Esophagus muscularis mucosa (tissue), 2 donors: ENCODE measurements at regions not wholly inside any gene's neighbourhood (a gene's known extent, or its start where the extent isn't known, plus 50 kb on each side); places are given as distances from the start of the nearest gene placed in this dataset.

Experiments
- EP300 ChIP-seq: sonication (generic); formaldehyde crosslinking; IDR thresholded peaks from one replicate; pipeline ENCODE4 v1.6.1; 2017; ENCODE audit warnings: antibody characterized with exemption
- POLR2A ChIP-seq: fragments of 450-650 bp; IDR thresholded peaks from one replicate; pipeline ENCODE4 v1.6.1; 2017; ENCODE audit warnings: antibody characterized with exemption, moderate library complexity, mild to moderate bottlenecking, low read depth

- TF ChIP-seq EP300 (no peak), POLR2A (no peak)
Observed at GRCh38 chr4:137610960-137611359, 78.7 kb upstream of the PCDH18 start.
